GM21786 (cell line): ENCODE measurements at regions not wholly inside any gene's neighbourhood (a gene's known extent, or its start where the extent isn't known, plus 50 kb on each side); places are given as distances from the start of the nearest gene placed in this dataset.
"Not testable (repeated sequence)": the region's sequence is repeated elsewhere in the genome, so short reads cannot be mapped to it uniquely, and the experiment has no call there.

ENCODE experiments used
- ATAC-seq: cut with Tn5 transposase; IDR thresholded peaks from one replicate; pipeline ENCODE4 v1.9.1; 2021; ENCODE audit not compliant: unreplicated experiment

DNA sequence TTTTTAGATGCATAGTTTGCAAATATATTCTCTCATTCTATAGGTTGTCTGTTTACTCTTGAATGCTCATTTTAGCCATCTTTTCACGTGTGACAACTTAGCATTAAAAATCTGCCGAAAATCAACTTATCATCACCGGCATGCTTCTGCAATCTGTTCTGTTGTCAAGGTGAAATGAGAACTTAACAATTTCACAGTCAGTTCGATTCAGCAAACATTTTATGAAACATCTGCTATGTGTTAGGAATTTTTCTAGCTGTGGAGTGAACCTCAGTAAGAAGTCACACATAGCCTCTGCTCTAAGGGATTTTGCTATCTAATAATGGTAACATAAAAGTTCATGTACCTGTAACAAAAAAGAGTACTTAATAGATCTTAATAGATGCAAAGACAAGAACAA is 256.1 kb downstream of the ZWINT start:
- ATAC-seq, result no peak

DNA sequence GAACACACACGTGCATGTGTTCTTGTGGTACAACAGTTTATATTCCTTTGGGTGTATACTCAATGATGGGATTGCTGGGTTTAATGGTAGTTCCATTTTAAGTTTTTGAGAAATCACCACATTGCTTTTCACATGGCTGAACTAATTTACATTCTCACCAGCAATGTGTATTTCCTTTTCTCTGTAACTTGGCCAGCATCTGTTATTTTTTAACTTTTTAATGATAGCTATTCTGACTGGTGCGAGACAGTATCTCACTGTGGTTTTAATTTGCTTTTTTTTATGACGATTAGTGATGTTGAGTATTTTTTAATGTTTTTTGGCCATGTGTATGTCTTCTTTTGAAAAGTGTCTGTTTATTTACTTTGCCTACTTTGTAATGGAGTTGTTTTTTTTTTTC is 256.6 kb downstream of the ZWINT start:
- ATAC-seq, result no peak

DNA sequence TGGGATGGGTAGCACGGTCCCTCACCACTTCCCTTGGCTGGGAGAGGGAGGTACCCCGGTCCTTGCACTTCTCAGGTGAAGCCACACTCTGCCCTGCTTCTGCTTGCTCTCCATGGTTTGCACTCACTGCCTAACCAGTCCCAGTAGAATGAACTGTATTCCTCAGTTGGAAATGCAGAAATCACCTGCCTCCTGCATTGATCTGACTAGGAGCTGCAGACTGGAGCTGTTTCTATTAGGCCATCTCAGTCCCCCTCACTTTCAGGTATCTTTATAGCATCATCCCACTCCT is 264.9 kb downstream of the ZWINT start:
- ATAC-seq, result no peak

DNA sequence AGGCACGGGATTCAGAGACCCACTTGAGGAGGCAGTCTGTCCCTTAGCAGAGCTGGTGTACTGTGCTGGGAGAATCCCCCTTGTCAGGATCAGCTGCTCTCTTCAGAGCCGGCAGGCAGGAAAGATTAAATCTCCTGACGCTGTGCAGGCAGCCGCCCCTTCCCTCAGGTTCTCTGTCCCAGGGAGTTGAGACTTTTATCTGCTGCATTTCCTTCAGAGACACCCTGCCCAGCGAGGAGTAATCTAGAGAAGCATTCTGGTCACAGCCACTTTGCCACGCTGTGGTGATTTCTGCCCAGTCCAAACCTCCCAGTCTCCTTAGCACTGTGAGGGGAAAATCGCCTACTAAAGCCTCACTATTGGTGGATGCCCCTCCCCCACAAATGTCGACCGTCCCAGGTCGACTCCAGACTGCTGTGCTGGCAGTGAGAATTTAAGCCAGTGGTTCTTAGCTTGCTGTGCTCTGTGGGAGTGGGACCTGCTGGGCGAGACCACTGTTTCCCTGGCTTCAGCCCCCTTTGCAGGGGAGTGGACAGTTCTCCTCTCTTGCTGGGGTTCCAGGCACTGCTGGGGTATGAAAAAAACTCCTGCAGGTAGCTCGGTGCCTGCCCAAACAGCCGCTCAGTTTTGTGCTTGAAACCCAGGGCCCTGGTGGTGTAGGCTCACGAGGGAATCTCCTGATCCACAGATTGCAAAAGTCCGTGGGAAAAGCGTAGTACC is 265.4 kb downstream of the ZWINT start:
- no peak for ATAC-seq

DNA sequence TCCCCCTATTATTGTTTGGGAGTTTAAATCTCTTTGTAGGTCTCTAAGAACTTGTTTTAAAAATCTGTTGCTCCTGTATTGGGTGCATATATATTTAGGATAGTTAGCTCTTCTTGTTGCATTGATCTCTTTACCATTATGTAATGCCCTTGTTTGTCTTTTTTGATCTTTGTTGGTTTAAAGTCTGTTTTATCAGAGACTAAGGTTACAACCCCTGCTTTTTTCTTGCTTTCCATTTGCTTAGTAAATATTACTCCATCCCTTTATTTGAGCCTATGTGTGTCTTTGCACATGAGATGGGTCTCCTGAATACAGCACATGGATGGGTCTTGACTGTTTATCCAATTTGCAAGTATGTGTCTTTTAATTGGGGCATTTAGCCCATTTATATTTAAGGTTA is 267.4 kb downstream of the ZWINT start:
- not testable (repeated sequence) for ATAC-seq

DNA sequence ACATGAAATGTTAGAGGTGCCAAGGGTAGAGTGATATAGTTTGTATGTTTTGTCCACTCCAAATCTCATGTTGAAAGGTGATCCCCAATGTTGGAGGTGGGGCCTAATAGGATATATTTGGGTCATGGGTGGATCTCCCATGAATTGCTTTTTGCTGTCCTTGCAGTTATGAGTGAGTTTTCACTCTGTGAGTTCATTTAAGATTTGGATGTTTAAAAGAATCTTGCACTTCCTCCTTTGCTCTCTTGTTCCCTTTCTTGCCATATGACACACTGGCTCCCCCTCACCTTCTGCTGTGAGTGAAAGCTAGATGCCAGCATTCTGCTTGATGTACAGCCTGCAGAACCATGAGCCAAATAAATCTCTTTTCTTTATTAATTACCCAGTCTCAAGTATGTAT is 269.2 kb downstream of the ZWINT start:
- no peak for ATAC-seq

DNA sequence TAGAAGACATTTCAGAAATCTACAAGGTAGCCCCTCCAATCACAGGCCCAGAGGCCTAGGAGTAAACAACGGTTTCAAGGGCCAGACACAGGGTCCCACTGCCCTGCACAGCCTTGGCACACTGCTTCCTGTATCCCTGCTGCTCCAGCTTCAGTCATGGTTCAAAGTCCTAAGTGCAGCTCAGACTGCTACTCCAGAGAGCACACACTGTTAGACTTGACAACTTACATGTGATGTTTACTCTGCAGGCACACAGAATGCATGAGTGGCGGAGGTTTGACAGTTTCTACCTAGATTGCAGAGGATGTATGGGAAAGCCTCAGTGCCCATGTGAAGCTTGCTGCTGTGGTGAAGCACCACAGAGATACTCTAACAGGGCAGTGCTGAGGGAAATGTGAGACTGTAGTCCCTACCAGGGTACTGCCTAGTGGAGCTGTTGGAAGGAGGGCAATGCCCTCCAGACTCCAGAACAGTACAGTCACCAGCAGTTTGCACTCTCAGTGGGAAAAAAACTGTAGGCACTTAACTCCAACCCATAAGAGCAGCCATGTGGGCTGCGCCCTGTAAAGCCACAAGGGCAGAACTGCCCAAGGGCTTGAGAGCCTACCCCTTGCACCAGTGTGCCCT is 270.0 kb downstream of the ZWINT start:
- ATAC-seq, result no peak

DNA sequence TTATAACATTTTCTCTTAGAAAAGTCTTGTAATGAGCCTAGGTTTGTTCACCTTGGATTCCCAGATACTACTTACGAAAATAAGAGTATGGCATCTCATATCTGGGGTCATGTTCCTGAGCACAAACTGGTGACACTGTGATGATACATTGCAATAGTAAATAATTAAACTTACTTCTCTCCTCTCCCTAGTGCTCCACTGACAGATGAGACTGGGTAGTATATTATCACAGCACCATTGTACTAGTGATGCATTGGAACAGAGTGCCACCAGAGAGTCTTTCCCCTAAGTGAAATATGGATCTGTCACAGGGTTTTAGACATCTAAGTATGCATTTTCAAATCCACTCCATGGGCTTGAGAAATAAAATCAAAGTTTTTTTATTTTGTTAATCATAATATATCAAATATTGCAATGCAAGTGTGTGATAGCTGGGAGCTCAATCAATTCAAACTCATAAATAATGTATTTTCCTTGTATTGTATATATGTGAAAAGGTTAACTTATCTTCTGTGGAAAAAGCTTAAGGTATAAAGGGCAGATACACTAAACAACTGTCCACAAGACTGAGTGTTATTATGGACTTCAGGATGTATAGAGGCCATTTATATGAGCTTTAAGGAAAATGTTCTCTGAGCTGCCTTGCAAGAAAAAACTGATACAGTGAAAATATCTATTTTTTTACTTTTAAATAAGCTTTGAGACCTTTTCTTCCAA is 275.5 kb downstream of the ZWINT start:
- no peak for ATAC-seq

DNA sequence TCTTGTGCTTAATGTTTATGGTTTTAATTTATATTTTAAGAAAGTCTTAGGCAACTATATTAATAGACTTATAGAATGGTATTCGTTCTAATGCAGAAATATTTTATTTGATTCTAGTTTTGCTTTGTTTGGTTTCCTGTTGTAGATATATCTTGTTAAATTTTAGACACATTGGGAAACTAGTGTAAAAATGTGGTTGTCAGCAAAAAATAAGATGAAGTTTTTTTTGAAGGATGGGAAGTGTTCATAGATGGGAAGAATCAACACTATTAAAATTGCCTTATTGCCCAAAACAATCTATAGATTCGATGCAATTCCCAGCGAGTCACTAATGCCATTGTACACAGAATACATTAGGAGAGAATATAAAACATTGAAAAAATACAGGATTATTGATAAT is 278.9 kb downstream of the ZWINT start:
- ATAC-seq, result no peak

DNA sequence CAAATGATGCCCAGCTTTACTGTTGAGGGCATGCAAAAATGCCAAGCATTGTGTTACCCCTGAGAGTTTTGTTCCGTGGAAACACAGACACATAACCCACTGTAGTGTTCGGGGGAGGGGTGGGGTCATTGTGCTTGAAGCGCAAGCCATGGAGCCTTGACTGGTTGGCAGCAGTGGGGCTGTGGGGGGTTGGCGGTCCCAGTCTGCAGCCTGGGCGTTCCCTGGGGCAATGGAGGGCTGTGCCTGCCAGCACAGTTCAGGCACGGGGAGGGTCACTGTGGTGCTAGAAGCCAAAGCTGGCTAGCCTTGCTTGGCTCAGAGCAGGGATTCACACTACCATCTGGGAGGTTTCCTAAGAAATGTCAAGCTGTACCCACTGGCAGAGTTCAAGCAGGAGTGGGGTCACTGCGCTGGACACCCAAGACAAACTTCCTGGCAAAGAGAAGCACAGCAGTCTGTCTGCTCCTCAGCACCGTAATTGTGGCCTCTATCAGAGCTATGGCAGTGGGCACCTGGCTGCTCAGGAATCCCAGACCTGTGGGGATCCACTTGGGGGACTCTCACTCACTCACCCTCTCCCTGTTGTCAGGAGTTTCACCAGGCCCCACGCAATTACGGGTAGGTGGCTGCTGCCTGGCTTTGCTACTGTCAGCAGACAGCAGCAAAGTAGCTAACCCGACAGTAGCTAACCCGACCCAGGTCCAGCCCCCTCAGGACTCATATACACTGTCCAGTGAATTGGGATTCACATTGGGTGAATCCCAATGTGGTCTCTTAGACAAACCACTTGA is 292.4 kb downstream of the ZWINT start:
- no peak for ATAC-seq

DNA sequence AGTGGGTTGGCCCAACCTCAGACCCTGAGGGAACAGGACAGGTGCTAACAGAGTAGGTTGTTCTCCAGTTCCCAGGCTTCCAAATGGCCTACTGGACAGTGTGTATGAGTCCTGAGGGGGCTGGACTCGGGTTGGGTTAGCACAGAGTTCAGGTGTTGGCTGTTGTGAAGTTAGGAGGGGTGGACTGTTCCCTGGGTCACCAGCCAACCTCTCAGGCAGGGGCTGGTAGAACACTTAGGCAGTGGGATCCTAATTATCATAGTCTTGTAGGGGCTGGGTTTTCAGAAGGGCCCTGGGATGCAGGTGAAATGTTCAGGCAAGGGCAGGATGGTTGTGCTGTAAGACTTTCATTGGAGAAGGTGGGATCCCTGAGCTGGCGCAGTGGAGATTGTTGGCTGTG is 293.0 kb downstream of the ZWINT start:
- no peak for ATAC-seq

DNA sequence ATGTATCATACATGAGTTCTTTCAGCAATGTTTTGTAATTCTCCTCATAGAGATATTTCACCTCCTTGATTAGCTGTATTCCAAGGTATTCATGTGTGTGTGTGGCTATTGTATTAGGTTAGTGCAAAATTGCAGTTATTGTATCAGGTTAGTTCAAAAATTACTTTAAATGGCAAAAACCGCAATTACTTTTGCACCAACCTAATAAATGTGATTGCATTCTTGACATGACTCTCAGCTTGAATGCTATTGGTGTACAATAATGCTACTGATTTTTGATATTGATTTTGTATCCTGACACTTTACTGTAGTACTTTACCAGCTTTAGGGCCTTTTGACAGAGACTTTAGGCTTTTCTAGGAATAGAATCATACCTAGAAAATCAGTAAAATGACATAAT is 297.4 kb downstream of the ZWINT start:
- no peak for ATAC-seq

DNA sequence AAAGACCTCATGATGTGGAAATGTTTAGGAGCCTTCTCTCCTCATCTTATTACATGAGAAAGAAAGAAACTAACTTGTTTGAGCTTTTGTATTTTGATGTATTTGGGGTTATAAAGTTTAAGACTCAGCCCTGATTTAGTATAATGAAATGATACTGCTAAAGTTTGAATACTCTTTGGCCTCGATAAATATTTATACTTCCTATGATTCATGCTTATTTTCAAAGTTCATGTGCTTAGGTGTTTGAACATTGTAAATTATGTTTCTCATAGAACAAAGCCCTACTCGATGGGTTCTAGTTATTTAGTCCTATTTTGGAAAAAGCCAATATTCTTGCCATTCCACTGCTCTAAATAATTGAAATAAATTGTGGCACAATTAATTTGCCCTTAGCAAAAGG is 303.2 kb downstream of the ZWINT start:
- ATAC-seq, result no peak

DNA sequence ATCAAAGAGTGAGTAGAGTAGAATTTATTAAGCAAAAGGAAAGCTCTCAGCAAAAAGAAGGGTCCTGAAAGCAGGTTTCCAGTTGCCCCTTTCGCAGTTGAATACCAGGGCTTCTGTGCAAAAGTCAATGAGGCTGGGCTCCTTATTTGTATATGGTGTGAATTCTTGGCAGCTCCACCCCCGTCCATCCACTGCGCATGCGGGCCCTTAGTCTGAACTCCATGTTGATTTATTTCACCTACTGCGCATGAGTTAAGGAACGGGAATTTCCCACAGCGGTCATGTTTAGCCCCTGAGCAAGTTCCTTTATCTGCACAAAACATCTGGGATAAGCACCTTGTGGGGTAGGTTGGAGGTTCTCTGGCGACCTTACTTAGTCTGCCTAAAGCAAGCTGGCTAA is 325.6 kb downstream of the ZWINT start:
- no peak for ATAC-seq

DNA sequence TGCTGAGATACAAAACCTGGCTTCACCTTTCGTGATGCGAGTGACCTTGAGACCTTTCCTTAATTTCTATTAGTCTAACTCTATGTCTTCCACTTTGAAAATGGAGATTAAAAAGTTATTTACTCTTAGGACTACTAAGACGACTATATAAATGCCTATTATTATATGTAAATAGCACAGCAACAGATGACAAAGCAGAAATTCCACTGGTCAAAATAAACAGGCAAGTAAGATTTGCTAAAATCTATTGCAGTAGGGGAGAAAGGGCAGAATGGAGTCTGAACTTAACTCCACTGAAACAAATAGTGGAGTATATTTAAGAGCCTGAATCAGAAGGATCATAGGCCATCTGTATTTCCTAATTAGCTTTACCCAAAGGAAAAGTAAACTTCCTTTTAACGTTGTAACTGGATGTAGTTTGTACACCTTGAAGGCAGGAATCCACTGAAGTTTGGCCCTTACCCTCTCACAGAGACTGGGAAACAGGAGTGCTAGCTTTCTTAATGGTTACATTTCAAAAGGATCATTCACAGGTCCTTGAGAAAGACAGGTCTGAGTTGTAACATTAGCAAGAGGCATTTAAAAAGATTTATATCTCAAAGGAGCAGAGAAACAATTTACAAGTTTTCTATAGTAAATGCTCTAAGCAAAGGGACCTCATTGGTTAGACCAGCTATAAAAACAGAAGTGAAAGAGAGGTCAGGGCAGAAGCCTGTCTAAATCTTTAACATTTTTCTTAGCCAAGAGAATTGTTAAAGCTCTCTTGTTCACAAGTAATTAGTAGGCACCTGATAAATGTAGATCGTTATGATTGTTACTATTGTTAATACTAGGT is 332.5 kb downstream of the ZWINT start:
- ATAC-seq, result no peak

DNA sequence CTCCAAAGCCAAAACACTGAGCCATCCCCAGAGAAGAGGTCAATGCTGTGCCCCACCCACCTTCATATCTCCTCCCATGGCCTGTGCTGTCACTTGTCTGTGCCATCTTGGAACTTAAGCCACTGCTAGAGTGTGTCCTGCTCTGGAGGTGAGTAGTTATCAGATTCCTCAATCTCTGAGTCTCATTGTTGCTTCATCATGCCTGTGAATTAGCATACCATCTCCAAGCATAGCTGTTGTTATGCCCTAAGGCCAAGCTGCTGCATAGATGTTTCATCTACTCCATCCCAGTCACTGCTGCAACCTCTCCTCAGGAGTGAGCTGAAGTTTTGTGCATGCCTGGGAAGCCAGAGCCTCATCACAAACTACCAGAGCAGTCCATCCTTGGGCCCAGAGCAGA is 349.0 kb downstream of the ZWINT start:
- ATAC-seq, result no peak

DNA sequence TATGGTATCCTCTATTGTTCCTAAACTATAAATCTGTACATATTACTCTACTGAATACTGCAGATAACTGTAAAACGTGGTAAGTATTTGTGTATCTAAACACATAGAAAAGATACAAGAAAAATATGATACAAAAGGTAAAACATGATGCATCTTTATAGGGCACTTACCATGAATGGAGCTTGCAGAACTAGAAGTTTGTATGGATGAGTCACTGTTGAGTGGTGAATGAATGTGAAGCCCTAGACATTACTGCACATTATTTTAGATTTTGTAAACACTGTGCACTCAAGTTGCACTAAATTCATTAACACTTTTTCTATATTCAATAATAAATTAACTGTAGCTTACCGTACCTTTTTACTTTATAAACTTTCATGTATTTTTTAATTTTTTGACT is 357.5 kb downstream of the ZWINT start:
- ATAC-seq, result no peak

DNA sequence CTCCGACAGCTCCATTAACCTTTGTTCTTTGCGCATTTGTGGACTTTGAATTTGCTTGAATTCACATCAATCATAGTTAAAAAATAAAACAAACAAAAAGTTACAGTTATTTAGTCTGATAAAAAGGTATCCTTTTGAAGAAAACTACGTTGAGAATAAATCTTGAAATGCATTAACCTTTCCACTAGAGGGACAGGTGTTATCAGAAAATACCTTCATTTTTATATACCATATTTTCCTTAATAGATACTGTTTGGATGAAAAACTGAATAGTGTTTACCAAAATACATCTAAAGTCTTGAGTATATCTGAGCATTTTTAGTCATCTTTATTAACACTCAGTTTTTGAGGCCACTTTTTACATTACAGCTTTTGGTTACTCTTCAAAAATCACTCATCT is 371.9 kb downstream of the ZWINT start:
- no peak for ATAC-seq

DNA sequence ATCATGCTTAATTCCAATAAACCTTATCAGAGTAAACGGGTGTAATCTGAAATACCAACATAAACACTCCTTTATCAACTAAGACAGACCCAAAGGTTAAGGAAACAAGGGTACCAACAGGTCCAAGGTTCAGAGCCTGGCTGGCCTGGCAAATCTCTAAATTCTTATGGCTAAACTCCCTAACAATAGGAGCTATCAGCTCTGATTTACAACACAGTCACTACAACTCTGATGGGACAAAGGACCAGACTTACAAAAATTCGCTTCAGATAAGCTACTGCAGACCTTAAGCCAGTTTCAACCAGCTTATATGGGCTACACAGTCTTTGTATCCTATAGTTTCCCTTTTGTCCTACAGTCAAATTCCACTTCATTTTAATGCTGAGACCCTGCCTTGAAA is 381.9 kb downstream of the ZWINT start:
- ATAC-seq, result no peak

DNA sequence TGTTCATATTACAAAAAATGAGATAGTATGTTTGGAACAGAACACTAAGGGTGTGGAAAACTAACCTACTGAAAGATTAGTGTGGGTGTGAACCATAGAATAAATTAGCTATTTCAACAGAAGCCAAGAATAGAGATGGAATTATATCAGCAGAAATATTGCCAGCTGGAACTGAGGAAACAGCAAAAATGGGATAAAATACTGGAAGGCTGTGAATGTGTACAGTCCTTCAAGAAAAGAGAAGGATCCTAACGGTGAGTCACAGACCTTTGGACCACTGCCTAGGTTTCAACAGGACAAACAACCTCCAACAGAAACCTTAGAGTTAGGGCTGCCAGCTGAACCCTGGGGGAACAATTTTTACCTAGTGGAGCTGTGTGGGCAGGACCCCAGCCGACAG is 395.0 kb downstream of the ZWINT start:
- ATAC-seq, result no peak

DNA sequence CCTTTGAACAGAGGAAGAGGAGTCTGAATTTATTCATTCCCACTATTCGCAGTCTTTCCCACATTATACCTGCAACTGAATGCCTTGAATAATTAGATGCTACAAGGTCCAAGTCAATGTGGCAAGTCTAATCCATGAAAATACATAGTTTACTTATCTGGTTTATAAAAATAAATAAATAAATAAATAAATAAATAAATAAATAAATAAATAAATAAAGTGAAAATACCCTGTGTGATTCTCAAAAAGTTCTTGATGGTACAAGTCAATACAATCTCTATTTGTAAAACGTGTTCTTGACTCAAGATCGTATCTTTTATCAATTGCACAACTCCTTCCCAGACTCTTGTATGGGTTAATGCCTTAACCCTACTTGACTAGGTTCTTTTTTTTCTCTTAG is 417.7 kb downstream of the ZWINT start:
- ATAC-seq, result no peak
